NCI-H2227 (cell line): ENCODE measurements at regions not wholly inside any gene's neighbourhood (a gene's known extent, or its start where the extent isn't known, plus 50 kb on each side); places are given as distances from the start of the nearest gene placed in this dataset.

ENCODE experiments used
- DNase-seq: peaks from one replicate; lab custom pipeline; 2025; ENCODE audit not compliant: unreplicated experiment; lab: John Stamatoyannopoulos, UW

DNA sequence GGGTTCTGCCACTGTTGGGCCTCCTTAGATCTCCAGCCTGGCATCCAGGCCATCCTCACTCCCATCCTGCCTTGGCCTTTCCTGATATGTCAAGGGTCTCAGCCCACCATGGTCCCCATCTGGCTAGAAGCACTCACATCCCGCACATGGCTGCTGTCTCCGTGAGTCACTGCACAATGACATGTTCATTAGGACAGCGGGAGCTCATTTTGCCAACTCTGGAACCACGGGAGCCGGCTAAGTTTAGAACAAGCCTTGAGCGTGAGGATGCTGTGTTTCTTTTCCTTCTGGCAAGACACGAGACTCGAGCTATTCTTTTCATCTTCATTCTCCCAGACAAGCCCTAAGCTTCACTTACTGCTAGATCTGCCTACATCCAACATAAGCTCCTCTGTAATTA lies 65.7 kb upstream of the KSR1 start:
- no peak for DNase-seq

DNA sequence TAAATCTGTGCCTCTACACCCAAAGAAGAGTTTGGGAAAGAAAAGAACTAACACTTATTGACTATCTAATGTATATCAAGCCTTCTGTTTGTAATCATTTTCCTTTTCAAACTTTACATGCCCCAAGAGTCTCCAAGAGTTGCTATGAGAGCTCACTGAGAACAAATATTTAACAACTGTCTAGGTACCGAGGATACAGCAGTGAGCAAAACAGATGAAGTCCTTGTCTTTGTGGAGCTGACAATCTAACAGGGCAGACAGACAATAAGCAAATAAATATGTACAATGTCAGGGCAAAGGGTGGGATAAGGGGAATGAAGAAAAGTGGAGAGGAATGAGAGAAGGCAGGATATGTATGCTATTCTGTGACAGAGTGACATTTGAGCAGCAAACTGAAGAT lies 64.8 kb upstream of the KSR1 start:
- no peak for DNase-seq

GRCh38 chr17:27396045-27396444 lies 60.2 kb upstream of the KSR1 start:
- DNase-seq: no peak

DNA sequence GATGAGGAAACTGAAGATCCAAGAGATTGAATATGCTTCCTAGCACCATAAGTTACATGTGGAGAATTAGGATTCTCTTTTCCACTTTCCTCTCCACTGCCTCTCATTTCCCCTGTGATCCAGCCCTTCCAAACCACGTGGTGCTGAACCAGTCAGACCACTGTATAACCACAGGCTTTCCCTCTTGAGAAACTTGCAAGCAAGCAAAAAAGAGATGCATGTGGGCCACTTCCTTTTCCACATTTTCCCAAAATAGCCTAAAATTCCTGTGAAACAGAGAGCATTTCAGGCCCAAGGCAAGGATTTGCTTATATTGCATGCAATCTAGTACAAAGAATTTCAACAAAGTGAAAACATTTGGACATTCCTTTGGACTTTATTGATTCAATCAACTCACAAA lies 59.3 kb upstream of the KSR1 start:
- DNase-seq: no peak

- DNase-seq: no peak
These were observed 57.6 kb upstream of the KSR1 start for GRCh38 chr17:27398691-27399090.

DNA sequence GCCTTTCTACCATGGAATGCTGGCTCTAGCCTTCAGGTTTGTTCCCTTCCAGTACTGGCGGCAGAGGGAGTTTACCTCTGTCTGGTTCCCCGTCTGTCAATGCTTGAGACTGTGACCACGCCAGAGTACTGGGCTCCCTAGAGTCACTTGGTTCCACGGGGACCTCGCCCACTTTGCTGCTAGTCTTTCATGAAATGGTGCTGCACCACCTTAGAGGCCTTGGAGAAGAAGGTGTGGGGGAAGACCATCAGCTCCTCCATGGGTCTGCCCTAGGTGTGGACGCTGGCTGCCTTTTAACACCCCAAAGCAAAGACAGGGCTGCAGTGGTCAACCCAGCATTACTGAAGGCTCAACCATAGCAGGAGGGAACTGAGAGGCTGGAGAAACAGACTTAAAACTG lies 55.3 kb upstream of the KSR1 start:
- no peak for DNase-seq

DNA sequence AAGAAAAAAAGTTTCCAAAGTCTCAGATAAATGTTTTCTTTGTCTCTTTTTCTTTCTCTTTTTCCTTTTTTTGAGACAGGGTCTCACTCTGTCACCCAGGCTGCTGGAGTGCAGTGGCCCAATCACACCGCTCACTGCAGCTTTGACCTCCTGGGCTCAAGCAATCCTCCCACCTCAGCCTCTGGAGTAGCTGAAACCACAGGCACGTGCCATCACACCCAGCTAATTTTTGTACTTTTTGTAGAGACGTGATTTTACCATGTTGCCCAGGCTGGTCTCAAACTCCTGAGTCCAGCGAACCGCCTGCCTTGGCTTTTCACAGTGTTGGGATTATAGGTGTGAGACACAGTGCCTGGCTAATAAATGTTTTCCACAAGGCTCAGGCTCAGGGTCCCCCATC lies 53.3 kb upstream of the KSR1 start:
- DNase-seq: no peak

GRCh38 chr17:27403480-27404005 lies 52.7 kb upstream of the KSR1 start:
- DNase-seq: no peak

GRCh38 chr17:27404676-27405075 lies 51.6 kb upstream of the KSR1 start:
- DNase-seq: no peak
